ENCODE measurements at regions not wholly inside any gene's neighbourhood (a gene's known extent, or its start where the extent isn't known, plus 50 kb on each side); places are given as distances from the start of the nearest gene placed in this dataset.

GRCh38 chr14:86815341-86815740, 1177.6 kb downstream of the GALC start:
- TF ChIP-seq POLR2A (IDR thresholded peaks at IDR 0.05), result no peak
- no peak for TF ChIP-seq CTCF (IDR thresholded peaks at IDR 0.05)

All from breast epithelium (tissue), 3 donors.